ENCODE measurements at regions not wholly inside any gene's neighbourhood (a gene's known extent, or its start where the extent isn't known, plus 50 kb on each side); places are given as distances from the start of the nearest gene placed in this dataset.

DNA sequence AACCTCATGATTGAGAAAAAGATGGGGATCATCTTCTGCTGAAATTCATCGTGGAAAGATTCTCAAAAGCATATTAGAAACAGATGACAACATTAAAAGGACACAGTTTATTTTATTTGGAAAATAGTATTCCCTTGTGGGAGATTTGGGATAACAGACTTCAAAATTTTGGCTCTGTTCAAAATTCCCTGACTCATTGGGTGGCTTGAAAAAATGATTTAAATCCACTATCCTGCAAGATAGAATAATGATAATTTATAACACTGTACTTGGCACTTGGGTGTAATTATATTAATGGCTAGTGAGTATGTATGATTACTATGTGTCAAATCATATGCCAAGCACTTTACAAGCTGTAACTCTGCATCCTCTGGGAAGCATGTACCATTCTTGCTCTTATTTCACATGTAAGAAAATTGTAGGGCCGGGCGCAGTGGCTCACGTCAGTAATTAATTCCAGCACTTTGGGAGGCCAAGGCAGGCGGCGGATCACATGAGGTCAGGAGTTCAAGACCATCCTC, 128.8 kb downstream of the LMNTD1 start:
- H3K36me3 Mint-ChIP-seq (ENCODE audit: low read depth) = no peaks in the 10 kb centered on the region
- TF ChIP-seq, protein P1, sequence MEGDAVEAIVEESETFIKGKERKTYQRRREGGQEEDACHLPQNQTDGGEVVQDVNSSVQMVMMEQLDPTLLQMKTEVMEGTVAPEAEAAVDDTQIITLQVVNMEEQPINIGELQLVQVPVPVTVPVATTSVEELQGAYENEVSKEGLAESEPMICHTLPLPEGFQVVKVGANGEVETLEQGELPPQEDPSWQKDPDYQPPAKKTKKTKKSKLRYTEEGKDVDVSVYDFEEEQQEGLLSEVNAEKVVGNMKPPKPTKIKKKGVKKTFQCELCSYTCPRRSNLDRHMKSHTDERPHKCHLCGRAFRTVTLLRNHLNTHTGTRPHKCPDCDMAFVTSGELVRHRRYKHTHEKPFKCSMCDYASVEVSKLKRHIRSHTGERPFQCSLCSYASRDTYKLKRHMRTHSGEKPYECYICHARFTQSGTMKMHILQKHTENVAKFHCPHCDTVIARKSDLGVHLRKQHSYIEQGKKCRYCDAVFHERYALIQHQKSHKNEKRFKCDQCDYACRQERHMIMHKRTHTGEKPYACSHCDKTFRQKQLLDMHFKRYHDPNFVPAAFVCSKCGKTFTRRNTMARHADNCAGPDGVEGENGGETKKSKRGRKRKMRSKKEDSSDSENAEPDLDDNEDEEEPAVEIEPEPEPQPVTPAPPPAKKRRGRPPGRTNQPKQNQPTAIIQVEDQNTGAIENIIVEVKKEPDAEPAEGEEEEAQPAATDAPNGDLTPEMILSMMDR (IDR thresholded peaks at IDR 0.05) = no peak
- ChIA-PET POLR2A (no interaction called here), CTCF (no interaction called here)
- no peaks in the 10 kb centered on the region for H3K4me1 Mint-ChIP-seq
- DNase-seq (no peak), ATAC-seq (ENCODE audit: low read depth) (no peak)
- peaks cover 4% of the 10 kb centered on the region for H3K27me3 Mint-ChIP-seq
- H3K4me3 Mint-ChIP-seq = no peak overlapping the region
- intact Hi-C loops (cut with micrococcal nuclease) = no loop called here
- H3K9me3 Mint-ChIP-seq = no peaks in the 10 kb centered on the region
- H3K27ac Mint-ChIP-seq = no peak overlapping the region

- Mint-ChIP-seq H3K27ac (no peak overlapping the region), H3K27me3 (peaks cover 4% of the 10 kb centered on the region), H3K4me3 (no peak overlapping the region)
Observed at GRCh38 chr12:25423355-25424050, 129.6 kb downstream of the LMNTD1 start.

DNA sequence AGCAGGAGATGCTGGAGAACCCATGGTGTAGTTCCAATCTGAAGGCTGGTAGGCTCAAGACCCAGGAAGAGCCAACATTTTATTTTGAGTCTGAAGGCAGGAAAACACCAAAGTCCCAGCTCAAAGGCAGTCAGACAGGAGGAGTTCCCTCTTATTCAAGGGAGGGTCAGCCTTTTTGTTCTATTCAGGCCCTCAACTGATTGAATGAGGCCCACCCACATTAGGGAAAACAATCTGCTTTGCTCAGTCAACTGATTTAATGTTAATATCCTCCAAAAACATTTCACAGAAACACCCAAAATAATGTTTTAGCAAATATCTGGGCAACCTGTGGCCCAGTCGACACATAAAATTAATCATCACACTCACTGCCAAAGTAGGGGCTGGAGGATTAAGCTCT, 130.8 kb downstream of the LMNTD1 start:
- no peaks in the 10 kb centered on the region for H3K9me3 Mint-ChIP-seq
- peaks cover 4% of the 10 kb centered on the region for H3K27me3 Mint-ChIP-seq
- POLR2A ChIA-PET = no interaction called here
- H3K4me3 Mint-ChIP-seq = no peak overlapping the region
- no peak overlapping the region for H3K27ac Mint-ChIP-seq
- no peaks in the 10 kb centered on the region for H3K36me3 Mint-ChIP-seq (ENCODE audit: low read depth)
- intact Hi-C loops (cut with micrococcal nuclease) = no loop called here
- no peak for DNase-seq
- CTCF ChIA-PET = no interaction called here
- ATAC-seq (ENCODE audit: low read depth) = no peak
- TF ChIP-seq, protein P1 (IDR thresholded peaks at IDR 0.05) = no peak
- H3K4me1 Mint-ChIP-seq = no peaks in the 10 kb centered on the region

More at GRCh38 chr12:25423355-25424050, 129.6 kb downstream of the LMNTD1 start:
- ChIA-PET CTCF (no interaction called here), POLR2A (no interaction called here)
- intact Hi-C loops (cut with micrococcal nuclease) = no loop called here
- TF ChIP-seq, protein P1 (IDR thresholded peaks at IDR 0.05) = no peak
- Mint-ChIP-seq H3K4me1 (no peaks in the 10 kb centered on the region), H3K9me3 (no peaks in the 10 kb centered on the region), H3K36me3 (ENCODE audit: low read depth) (no peaks in the 10 kb centered on the region)
- DNase-seq = no peak
- no peak for ATAC-seq (ENCODE audit: low read depth)

DNA sequence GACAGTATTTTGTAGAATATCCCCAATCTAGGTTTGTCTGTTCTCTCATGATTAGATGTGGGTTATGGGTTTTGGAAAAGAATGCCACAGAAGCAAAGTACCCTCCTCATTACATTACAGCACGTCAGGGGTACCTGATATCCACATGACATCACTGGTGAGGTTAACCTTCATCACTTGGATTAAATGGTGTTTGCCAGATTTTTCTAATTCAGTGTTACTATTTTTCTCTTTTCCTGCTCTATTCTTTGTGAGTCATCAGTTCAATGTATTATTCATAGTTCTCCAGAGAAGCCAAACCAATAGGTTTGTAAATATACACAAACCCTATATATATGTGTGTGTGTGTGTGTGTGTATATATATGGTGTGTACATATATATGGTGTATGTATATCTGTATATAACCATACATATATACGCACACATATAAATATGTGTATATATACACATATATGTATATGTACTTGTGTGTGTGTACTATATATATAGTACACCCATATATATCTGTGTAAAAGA, 131.4 kb downstream of the LMNTD1 start:
- DNase-seq (no peak), ATAC-seq (ENCODE audit: low read depth) (no peak)
- peaks cover 4% of the 10 kb centered on the region for H3K27me3 Mint-ChIP-seq
- no peaks in the 10 kb centered on the region for H3K4me1 Mint-ChIP-seq
- no peak overlapping the region for H3K27ac Mint-ChIP-seq
- intact Hi-C loops (cut with micrococcal nuclease) = no loop called here
- no peak overlapping the region for H3K4me3 Mint-ChIP-seq
- TF ChIP-seq, protein P1 (IDR thresholded peaks at IDR 0.05) = no peak
- ChIA-PET POLR2A (no interaction called here), CTCF (no interaction called here)
- H3K9me3 Mint-ChIP-seq = no peaks in the 10 kb centered on the region
- H3K36me3 Mint-ChIP-seq (ENCODE audit: low read depth) = no peaks in the 10 kb centered on the region

- no peak for ATAC-seq (ENCODE audit: low read depth)
- peaks cover 4% of the 10 kb centered on the region for H3K27me3 Mint-ChIP-seq
- no peak overlapping the region for H3K27ac Mint-ChIP-seq
- no peaks in the 10 kb centered on the region for H3K9me3 Mint-ChIP-seq
- ChIA-PET POLR2A (no interaction called here), CTCF (no interaction called here)
- no peaks in the 10 kb centered on the region for H3K36me3 Mint-ChIP-seq (ENCODE audit: low read depth)
- no peaks in the 10 kb centered on the region for H3K4me1 Mint-ChIP-seq
- no peak overlapping the region for H3K4me3 Mint-ChIP-seq
- intact Hi-C loops (cut with micrococcal nuclease) = no loop called here
- DNase-seq = no peak
- TF ChIP-seq, protein P1 (IDR thresholded peaks at IDR 0.05) = no peak
Observed at GRCh38 chr12:25420116-25420515, 133.0 kb downstream of the LMNTD1 start.

Data from activated B cell treated with CpG ODN at 0.5 μM for 24 hours (primary cell).